ENCODE measurements at regions not wholly inside any gene's neighbourhood (a gene's known extent, or its start where the extent isn't known, plus 50 kb on each side); places are given as distances from the start of the nearest gene placed in this dataset.

DNA sequence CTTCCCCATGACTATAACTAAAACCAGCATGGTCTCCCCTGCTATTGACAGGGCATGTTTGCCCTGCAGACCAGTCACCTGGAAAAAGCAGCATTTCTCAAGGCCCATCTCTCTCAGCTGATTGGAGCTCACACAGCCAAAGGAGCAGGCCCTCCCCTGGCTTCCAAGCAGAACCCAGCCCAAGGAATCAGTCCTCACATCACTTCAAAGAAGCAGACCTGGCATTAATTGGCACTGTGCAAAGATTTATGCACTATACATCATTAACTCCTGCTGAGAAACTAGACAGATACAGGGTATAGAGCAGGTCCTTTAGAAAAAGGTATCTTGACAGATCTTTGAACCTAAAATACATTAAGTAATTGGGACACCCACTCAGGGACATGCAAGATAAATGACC, 323.8 kb upstream of the PPP2R3A start:
- TF ChIP-seq POLR2A (IDR thresholded peaks at IDR 0.05) = no peak
- TF ChIP-seq, protein P1, sequence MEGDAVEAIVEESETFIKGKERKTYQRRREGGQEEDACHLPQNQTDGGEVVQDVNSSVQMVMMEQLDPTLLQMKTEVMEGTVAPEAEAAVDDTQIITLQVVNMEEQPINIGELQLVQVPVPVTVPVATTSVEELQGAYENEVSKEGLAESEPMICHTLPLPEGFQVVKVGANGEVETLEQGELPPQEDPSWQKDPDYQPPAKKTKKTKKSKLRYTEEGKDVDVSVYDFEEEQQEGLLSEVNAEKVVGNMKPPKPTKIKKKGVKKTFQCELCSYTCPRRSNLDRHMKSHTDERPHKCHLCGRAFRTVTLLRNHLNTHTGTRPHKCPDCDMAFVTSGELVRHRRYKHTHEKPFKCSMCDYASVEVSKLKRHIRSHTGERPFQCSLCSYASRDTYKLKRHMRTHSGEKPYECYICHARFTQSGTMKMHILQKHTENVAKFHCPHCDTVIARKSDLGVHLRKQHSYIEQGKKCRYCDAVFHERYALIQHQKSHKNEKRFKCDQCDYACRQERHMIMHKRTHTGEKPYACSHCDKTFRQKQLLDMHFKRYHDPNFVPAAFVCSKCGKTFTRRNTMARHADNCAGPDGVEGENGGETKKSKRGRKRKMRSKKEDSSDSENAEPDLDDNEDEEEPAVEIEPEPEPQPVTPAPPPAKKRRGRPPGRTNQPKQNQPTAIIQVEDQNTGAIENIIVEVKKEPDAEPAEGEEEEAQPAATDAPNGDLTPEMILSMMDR (IDR thresholded peaks at IDR 0.05) = no peak
- no peak for TF ChIP-seq POLR2AphosphoS5 (IDR thresholded peaks at IDR 0.05)
- TF ChIP-seq EP300 (IDR thresholded peaks at IDR 0.05) = no peak
